ENCODE measurements at regions not wholly inside any gene's neighbourhood (a gene's known extent, or its start where the extent isn't known, plus 50 kb on each side); places are given as distances from the start of the nearest gene placed in this dataset.
A peak's percentile ranks its signal among the peaks of the same experiment; 100 is the strongest.

GRCh38 chrX:39507617-39508299 lies 590.0 kb downstream of the BCOR start (continued):
- TF ChIP-seq, protein P1, sequence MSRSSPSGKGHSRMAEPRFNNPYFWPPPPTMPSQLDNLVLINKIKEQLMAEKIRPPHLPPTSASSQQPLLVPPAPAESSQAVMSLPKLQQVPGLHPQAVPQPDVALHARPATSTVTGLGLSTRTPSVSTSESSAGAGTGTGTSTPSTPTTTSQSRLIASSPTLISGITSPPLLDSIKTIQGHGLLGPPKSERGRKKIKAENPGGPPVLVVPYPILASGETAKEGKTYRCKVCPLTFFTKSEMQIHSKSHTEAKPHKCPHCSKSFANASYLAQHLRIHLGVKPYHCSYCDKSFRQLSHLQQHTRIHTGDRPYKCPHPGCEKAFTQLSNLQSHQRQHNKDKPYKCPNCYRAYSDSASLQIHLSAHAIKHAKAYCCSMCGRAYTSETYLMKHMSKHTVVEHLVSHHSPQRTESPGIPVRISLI (tag by site-specific recombination; IDR thresholded peaks at IDR 0.05): no peak
- TF ChIP-seq, protein P2, sequence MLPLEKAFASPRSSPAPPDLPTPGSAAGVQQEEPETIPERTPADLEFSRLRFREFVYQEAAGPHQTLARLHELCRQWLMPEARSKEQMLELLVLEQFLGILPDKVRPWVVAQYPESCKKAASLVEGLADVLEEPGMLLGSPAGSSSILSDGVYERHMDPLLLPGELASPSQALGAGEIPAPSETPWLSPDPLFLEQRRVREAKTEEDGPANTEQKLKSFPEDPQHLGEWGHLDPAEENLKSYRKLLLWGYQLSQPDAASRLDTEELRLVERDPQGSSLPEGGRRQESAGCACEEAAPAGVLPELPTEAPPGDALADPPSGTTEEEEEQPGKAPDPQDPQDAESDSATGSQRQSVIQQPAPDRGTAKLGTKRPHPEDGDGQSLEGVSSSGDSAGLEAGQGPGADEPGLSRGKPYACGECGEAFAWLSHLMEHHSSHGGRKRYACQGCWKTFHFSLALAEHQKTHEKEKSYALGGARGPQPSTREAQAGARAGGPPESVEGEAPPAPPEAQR (tag by site-specific recombination; IDR thresholded peaks at IDR 0.05): no peak

GRCh38 chrX:39508300-39508692 lies 589.5 kb downstream of the BCOR start:
- ChIA-PET CTCF (interaction anchor here (0.9 kb wide), 1 partner anchor 123 kb away, joined by 3 read pairs; no protein-coding TSS in a partner anchor), POLR2A (no interaction called here)
- Histone ChIP-seq H3K4me3 (ENCODE audit: low read depth, low read length) (no peak overlapping the region), H3K9me3 (ENCODE audit: control insufficient read depth, insufficient read depth, low read depth, low read length) (no peaks in the 10 kb centered on the region; the same call in 1 of the 2 replicates), H3K4me1 (ENCODE audit: control insufficient read depth, insufficient read depth, low read length) (no peaks in the 10 kb centered on the region), H3K27ac (ENCODE audit: extremely low read depth, low read depth, low read length) (no peak overlapping the region), H3K36me3 (ENCODE audit: control insufficient read depth in 2 of 2, insufficient read depth in 1 of 2, low read length in 2 of 2) (no peaks in the 10 kb centered on the region)
- TF ChIP-seq ZNF37A (tag by site-specific recombination; IDR thresholded peaks at IDR 0.05) (peak; percentile 70), OSR2 (tag by site-specific recombination; IDR thresholded peaks at IDR 0.05) (no peak)

- TF ChIP-seq SALL2 (tag by site-specific recombination; IDR thresholded peaks at IDR 0.05; ENCODE audit: borderline replicate concordance) (no peak), ZNF707 (tag by site-specific recombination; IDR thresholded peaks at IDR 0.05) (peak; percentile 93)
- Histone ChIP-seq H3K4me1 (ENCODE audit: control insufficient read depth, insufficient read depth, low read length) (no peaks in the 10 kb centered on the region), H3K27ac (ENCODE audit: extremely low read depth, low read depth, low read length) (no peak overlapping the region), H3K9me3 (ENCODE audit: control insufficient read depth, insufficient read depth, low read depth, low read length) (no peaks in the 10 kb centered on the region; the same call in 1 of the 2 replicates), H3K4me3 (ENCODE audit: low read depth, low read length) (no peak overlapping the region), H3K36me3 (ENCODE audit: control insufficient read depth in 2 of 2, insufficient read depth in 1 of 2, low read length in 2 of 2) (no peaks in the 10 kb centered on the region)
- ChIA-PET CTCF (no interaction called here), POLR2A (interaction anchor here (0.7 kb wide), 1 partner anchor 1493 kb away, joined by 4 read pairs; no protein-coding TSS in a partner anchor)
Observed at GRCh38 chrX:39509157-39509556, 588.6 kb downstream of the BCOR start.

DNA sequence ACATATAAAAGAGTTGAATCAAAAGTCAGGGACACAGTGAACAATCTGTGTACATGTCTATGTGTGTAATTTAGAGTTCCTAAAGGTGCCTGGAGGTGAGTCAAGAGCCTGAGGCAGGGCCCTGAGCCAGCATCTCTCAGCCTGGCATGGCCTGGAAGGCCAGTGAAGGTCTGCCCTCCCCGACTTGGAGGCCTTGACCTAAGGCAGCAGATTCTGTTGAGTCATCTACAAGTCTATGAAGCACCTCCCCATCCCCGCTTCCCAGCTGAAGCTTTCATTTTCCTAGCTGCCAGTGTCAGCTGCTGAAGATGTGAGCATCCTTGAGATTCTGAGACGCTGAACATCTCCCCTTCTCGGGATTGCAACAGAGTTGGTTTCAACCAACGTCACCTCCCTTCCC lies 583.9 kb downstream of the BCOR start:
- ChIA-PET CTCF (no interaction called here), POLR2A (no interaction called here)
- TF ChIP-seq ZNF324 (tag by site-specific recombination; IDR thresholded peaks at IDR 0.05) (no peak), ZNF404 (tag by site-specific recombination; IDR thresholded peaks at IDR 0.05) (no peak), ZNF354C (tag by site-specific recombination; IDR thresholded peaks at IDR 0.05; ENCODE audit: borderline replicate concordance, low read depth) (no peak), ZNF776 (tag by site-specific recombination; IDR thresholded peaks at IDR 0.05; ENCODE audit: borderline replicate concordance) (no peak), PRDM6 (tag by site-specific recombination; IDR thresholded peaks at IDR 0.05) (no peak), ZNF626 (tag by site-specific recombination; IDR thresholded peaks at IDR 0.05) (no peak), ZNF133 (tag by site-specific recombination; IDR thresholded peaks at IDR 0.05) (no peak), ZNF645 (tag by site-specific recombination; IDR thresholded peaks at IDR 0.05) (no peak), ZNF423 (tag by site-specific recombination; IDR thresholded peaks at IDR 0.05) (no peak), ZBTB11 (tag by site-specific recombination; conservative IDR thresholded peaks at IDR 0.05; ENCODE audit: low read depth) (no peak), GLIS2 (tag by site-specific recombination; IDR thresholded peaks at IDR 0.05) (no peak), SCRT1 (tag by site-specific recombination; IDR thresholded peaks at IDR 0.05; ENCODE audit: borderline replicate concordance) (no peak), ZNF792 (tag by site-specific recombination; IDR thresholded peaks at IDR 0.05) (no peak)
- H3K4me3 ChIP-seq (ENCODE audit: low read depth, low read length): no peak overlapping the region
- H3K9me3 ChIP-seq (ENCODE audit: control insufficient read depth, insufficient read depth, low read depth, low read length): no peaks in the 10 kb centered on the region; the same call in 1 of the 2 replicates
- H3K4me1 ChIP-seq (ENCODE audit: control insufficient read depth, insufficient read depth, low read length): no peaks in the 10 kb centered on the region
- H3K27ac ChIP-seq (ENCODE audit: extremely low read depth, low read depth, low read length): no peak overlapping the region
- no peaks in the 10 kb centered on the region for H3K36me3 ChIP-seq (ENCODE audit: control insufficient read depth in 2 of 2, insufficient read depth in 1 of 2, low read length in 2 of 2)

Data from HEK293 (cell line).